GM12892 (cell line): ENCODE measurements at regions not wholly inside any gene's neighbourhood (a gene's known extent, or its start where the extent isn't known, plus 50 kb on each side); places are given as distances from the start of the nearest gene placed in this dataset.

Experiments
- POLR2A ChIP-seq: IDR thresholded peaks from 2 replicates; pipeline ENCODE4 v1.6.1; 2011; ENCODE audit warnings: low read depth, low read length, control low read depth
- POLR2AphosphoS5 ChIP-seq: IDR thresholded peaks from 2 replicates; pipeline ENCODE4 v1.6.1; 2011; ENCODE audit warnings: low read depth, low read length, control low read depth

DNA sequence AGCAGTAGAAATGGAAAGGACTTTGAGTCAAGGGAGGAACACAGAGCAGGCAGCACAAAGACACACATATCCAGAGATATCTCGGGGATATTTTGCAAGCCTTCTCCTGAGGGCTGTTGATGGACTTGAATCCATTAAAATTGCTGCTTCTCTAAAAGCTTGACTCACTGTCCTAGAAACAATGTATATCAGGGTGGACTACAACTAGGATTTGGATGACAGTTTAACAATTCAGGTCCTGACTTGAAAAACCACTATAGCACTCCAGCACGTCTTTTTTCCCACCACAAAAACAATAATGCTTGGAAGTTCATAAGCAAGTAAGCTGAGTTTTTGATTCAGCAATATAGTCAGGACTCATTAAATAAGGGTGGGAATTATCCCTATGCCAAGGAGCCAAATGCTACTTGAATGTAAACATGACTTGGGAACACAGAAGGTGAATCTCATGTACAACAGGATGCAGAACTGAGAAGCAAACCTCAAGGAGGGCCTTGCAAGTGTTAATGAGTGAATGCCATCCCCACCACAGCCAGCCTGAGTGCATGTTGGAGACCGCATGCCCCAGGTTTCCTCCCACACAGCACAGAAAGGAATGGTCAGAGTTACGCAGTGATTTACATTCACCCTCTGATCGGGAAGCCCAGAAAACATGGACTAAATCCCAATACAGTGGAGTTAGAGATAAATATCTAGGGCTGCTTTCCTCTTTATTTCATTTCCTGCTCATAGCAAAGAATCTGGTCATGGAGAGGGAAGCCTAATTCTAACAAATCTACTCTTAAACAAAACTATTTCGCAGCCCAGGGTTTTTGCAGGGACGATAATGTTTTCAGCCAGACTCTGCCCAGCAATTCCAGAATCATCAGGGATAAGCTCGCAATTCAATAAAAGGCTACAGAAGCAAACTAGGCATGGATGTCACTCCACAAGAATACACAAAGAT lies 98.4 kb upstream of the OR9G4 start:
- TF ChIP-seq POLR2AphosphoS5 (no peak), POLR2A (no peak)
